Left cardiac atrium (tissue), 4 donors: ENCODE measurements at regions not wholly inside any gene's neighbourhood (a gene's known extent, or its start where the extent isn't known, plus 50 kb on each side); places are given as distances from the start of the nearest gene placed in this dataset.

ENCODE experiments used
- ATAC-seq, 2 donors: fragments of 200-7000 bp; cut with Tn5 transposase; one replicate each; pipeline ENCODE4 v1.9.1; 2020; ENCODE audit warnings: mild to moderate bottlenecking in 2 of 2, moderate library complexity in 2 of 2
- DNase-seq: peaks from one replicate; pipeline ENCODE4 v3.0.0-alpha.2; 2020
- intact Hi-C, 2 donors: fragments of 100-400 bp; cut with DNase I; formaldehyde crosslinking; loops; one replicate each; pipeline versions ENCODE4 v1.14.1 to v1.15.1; 2022 to 2023
- donor health status: DM: no; HTN: yes; CAD: no.
- donor health status: DM: no; HTN: yes; CAD: no; lungs with severe emphysema.
- donor health status: DM: yes; HTN: yes; CAD: no.
- donor health status: Dilated cardiomyopathy.

DNA sequence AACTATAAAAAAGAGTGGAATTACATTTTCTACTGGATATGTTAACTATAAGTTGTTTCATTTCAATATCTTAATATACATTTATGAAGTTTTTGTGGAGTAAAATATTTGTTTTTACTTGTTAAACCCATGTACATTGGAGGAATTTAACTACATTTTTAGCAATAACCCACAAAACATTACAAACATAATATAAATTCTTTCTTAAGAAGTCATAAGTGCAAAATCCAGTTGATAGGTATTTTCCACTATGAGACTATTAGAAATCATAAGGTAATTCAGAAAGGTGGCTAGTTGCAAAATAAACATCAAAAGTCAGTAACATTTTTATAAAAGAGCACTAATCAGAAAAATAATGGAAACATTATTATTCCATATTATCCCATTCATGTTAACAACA lies 73.9 kb upstream of the RRP15 start:
- DNase-seq (no peak), ATAC-seq (no peak)
- intact Hi-C loops = no loop called here

DNA sequence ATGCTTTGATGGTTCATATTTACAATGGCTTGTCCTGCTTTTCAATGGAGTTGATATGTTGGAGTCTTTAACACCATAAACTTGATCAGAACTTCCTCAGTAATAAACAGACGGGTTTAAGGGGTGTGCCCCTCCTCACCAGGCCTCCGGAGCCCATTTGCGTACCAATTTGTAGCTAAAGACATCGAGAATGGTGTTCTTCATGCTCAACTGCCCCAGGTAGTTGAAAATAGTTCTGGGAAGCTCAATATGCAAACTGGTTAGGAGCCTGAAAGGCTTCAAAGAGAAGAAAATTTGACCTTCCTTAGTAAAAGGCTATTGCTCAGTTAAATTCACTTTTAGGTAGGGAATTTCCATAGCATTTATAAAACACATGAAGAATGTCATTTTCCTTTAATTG lies 68.1 kb upstream of the RRP15 start:
- ATAC-seq = no peak
- DNase-seq = no peak
- intact Hi-C loops = no loop called here

DNA sequence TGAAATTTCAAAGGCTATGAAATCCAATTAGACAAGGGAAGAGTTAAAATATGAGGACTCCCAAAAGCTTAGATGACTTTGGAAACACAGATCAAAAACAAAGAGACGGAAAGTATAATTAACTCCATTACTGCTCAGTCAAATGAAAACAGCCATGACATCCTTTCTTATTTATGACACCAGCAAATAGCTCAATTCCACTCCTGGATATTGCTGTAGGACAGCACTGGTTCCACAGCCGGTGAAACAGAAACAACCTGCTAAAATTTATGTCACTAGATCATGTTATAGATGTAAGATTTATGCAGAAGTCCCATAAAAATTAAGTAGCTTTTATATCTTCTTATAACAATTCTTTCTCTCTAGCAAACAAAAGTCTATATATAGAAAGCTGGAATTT lies 65.6 kb upstream of the RRP15 start:
- intact Hi-C loops = no loop called here
- no peak for ATAC-seq

DNA sequence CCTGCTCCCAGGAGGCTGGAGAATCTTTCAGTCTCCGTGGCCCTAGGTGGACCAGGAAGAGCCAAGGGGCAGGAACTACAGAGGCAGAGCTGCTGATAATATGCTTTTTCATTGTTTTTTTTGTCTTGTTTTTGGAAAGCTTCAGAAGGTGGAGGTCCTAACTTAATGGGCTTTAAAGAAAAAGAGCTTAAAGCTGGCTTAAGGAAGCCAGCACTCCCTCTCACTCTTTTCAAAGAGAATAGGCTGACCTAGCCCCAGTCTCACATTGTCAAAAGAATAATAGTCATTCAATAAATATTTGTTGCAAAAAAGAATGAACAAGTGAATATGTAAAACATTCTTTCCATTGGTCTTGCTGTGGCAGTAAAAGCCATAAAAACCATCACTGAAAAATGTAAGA lies 61.0 kb upstream of the RRP15 start:
- DNase-seq = no peak
- intact Hi-C loops = no loop called here
- ATAC-seq = no peak

More for the DNA sequence above, 65.6 kb upstream of the RRP15 start:
- no peak for DNase-seq

DNA sequence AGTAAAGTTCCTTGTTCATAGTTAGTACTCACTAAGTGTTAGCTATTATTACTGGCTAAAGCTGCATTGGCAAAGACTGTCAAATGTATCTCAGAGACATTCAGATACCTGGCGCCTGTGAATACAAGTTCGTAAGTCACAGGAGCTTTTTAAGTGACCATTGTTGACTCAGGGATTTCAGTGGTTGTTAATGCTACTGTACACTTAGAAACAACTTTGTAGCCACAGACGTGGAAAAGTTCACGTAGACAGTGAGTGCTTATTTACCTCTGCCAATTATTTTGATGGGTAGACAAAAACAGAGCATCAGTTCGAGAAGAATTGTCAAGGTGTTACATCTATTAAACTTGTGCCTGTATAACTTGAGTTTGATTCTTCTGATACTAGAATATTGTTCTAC lies 59.1 kb upstream of the RRP15 start:
- no peak for ATAC-seq
- intact Hi-C loops = no loop called here
- DNase-seq = no peak
